Mesendoderm (in vitro differentiated cells): ENCODE measurements at regions not wholly inside any gene's neighbourhood (a gene's known extent, or its start where the extent isn't known, plus 50 kb on each side); places are given as distances from the start of the nearest gene placed in this dataset.

ENCODE experiments used
- DNase-seq: peaks from one replicate; pipeline ENCODE4 v3.0.0; 2013
- H2AK5ac ChIP-seq: 2 replicates; pipeline ENCODE4 v1.6.1; 2013; ENCODE audit warnings: low read length, inconsistent platforms
- H2BK120ac ChIP-seq: 2 replicates; pipeline ENCODE4 v1.6.1; 2013; ENCODE audit warnings: low read depth, mild to moderate bottlenecking, low read length, moderate library complexity, mixed read lengths
- H2BK15ac ChIP-seq: replicated peaks from 2 replicates; pipeline ENCODE4 v1.6.1; 2013; ENCODE audit warnings: low read depth, mild to moderate bottlenecking, moderate library complexity
- H2BK5ac ChIP-seq: 2 replicates; pipeline ENCODE4 v1.6.1; 2013; ENCODE audit warnings: low read length, inconsistent platforms
- H3K18ac ChIP-seq: 2 replicates; pipeline ENCODE4 v1.6.1; 2013; ENCODE audit warnings: mild to moderate bottlenecking, low read length, mixed read lengths
- H3K23ac ChIP-seq: one replicate; pipeline ENCODE4 v1.6.1; 2013; ENCODE audit warnings: low read length
- H3K27ac ChIP-seq: 2 replicates; pipeline ENCODE4 v1.5.1; 2013; ENCODE audit warnings: low read depth, mild to moderate bottlenecking, inconsistent platforms, low read length, moderate library complexity
- H3K27me3 ChIP-seq: 2 replicates; pipeline ENCODE4 v1.6.1; 2013; ENCODE audit warnings: low read length, control low read depth, mild to moderate bottlenecking, inconsistent platforms; ENCODE audit not compliant: insufficient read depth, poor library complexity
- H3K36me3 ChIP-seq: 2 replicates; pipeline ENCODE4 v1.6.1; 2013; ENCODE audit warnings: low read length, inconsistent platforms; ENCODE audit not compliant: control insufficient read depth, insufficient read depth
- H3K4ac ChIP-seq: one replicate; pipeline ENCODE4 v1.6.1; 2013; ENCODE audit warnings: low read depth, mild to moderate bottlenecking, low read length, moderate library complexity
- H3K4me1 ChIP-seq: 2 replicates; pipeline ENCODE4 v1.6.1; 2013; ENCODE audit warnings: low read depth, low read length, inconsistent platforms; ENCODE audit not compliant: control insufficient read depth
- H3K4me2 ChIP-seq: 2 replicates; pipeline ENCODE4 v1.6.1; 2013; ENCODE audit warnings: low read length
- H3K4me3 ChIP-seq: 2 replicates; pipeline ENCODE4 v1.5.1; 2013; ENCODE audit warnings: mild to moderate bottlenecking, low read length
- H3K56ac ChIP-seq: one replicate; pipeline ENCODE4 v1.6.1; 2013; ENCODE audit warnings: low read length
- H3K79me1 ChIP-seq: 2 replicates; pipeline ENCODE4 v1.6.1; 2013; ENCODE audit warnings: low read length, inconsistent platforms
- H3K79me2 ChIP-seq: 2 replicates; pipeline ENCODE4 v1.6.1; 2013; ENCODE audit warnings: mild to moderate bottlenecking, low read length; ENCODE audit not compliant: control insufficient read depth, insufficient read depth
- H3K9ac ChIP-seq: 2 replicates; pipeline ENCODE4 v1.6.1; 2013; ENCODE audit warnings: low read length, inconsistent platforms
- H4K5ac ChIP-seq: one replicate; pipeline ENCODE4 v1.6.1; 2013; ENCODE audit warnings: low read length
- H4K8ac ChIP-seq: one replicate; pipeline ENCODE4 v1.6.1; 2013; ENCODE audit warnings: low read depth, mild to moderate bottlenecking, control low read depth, low read length, moderate library complexity
- WGBS: extraction: QIAGEN DNeasy Blood & Tissue Kit; methylation state at CpG from one replicate; pipeline ENCODE4 v1.1.7; 2013; ENCODE audit warnings: low lambda C conversion rate, missing lambda C conversion rate; ENCODE audit not compliant: insufficient coverage; ENCODE audit errors: extremely low coverage; 5-methylcytosine and 5-hydroxymethylcytosine counted together

DNA sequence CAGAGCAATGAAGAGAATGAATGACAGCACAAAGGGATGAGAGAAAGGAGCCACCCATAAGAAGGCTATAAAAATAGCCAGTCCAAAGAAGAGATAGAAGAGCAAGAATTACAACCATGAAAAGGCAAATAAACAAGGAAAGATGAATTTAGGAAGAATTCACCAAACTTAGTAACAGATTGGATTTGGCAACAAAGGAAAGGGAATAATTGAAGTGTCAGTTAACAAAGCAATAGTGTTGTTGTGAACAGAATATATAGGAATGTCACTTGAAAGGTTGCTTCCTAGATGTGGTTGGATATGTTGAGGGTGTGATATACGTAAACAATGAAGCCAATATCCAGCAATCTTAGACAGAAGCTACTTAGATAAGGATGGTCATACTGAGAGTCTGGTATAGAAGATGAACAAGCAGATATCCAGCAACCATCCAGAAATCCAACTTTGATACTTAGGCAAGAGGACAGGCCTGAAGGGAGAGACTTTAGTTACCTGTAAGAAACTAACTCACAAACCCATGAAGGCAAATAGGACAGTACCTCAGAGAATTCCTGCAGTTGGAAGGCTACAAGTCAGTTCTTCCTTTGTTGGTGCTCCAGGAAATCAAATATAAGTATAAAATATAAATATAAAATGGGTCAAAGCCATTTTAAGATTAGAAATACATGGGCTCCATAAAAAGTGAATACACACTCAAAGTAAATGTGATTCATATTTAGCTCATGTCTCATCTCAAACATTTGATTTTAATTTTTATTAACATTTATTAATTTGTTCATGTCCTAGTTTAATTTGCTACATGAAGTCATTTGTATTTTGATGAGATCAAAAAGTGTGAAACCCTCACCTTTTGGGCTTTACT lies 106.5 kb downstream of the HFE start:
- no peak overlapping the region for H3K56ac ChIP-seq
- no peak overlapping the region for H2BK15ac ChIP-seq
- no peaks in the 10 kb centered on the region for H3K79me1 ChIP-seq
- H2BK120ac ChIP-seq = no peak overlapping the region
- no peak overlapping the region for H4K5ac ChIP-seq
- H3K9ac ChIP-seq = no peak overlapping the region
- H3K27me3 ChIP-seq = no peaks in the 10 kb centered on the region
- no CpG with 5 or more reads among the region's 1 CpG for WGBS
- no peak overlapping the region for H3K4ac ChIP-seq
- H3K79me2 ChIP-seq = peaks cover 3% of the 10 kb centered on the region
- no peak overlapping the region for H3K4me3 ChIP-seq
- H2AK5ac ChIP-seq = no peak overlapping the region
- no peak overlapping the region for H3K4me2 ChIP-seq
- H4K8ac ChIP-seq = no peak overlapping the region
- H3K18ac ChIP-seq = no peak overlapping the region
- no peak overlapping the region for H3K27ac ChIP-seq
- H3K23ac ChIP-seq = no peak overlapping the region
- H3K4me1 ChIP-seq = no peaks in the 10 kb centered on the region
- H2BK5ac ChIP-seq = peak overlapping the region; percentile 28
- H3K36me3 ChIP-seq = no peaks in the 10 kb centered on the region
- DNase-seq = no peak

DNA sequence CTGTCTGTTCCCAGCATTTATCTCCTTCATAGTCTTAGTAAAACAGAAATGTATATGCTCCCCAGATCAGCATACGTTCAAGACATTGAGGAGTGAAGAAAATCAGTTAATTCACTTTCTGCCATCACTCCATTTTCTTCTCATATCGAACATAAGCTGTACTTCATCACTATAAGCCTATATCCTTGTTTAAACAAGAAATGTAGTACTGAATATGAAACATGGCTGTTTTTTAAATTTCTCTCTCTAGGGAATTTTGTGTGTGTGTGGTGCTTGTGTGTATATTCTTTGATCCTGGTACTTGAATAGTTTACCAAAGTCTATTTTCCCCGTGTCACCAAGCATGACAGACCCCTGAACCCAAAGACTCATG lies 107.1 kb downstream of the HFE start:
- H2BK15ac ChIP-seq = no peak overlapping the region
- H4K5ac ChIP-seq = no peak overlapping the region
- H3K27me3 ChIP-seq = no peaks in the 10 kb centered on the region
- no peak overlapping the region for H3K4ac ChIP-seq
- no peak overlapping the region for H3K56ac ChIP-seq
- H3K27ac ChIP-seq = no peak overlapping the region
- no peaks in the 10 kb centered on the region for H3K36me3 ChIP-seq
- no peak overlapping the region for H3K18ac ChIP-seq
- no peaks in the 10 kb centered on the region for H3K79me1 ChIP-seq
- no peak overlapping the region for H3K9ac ChIP-seq
- H2AK5ac ChIP-seq = no peak overlapping the region
- no peak overlapping the region for H2BK5ac ChIP-seq
- WGBS = no CpG with 5 or more reads among the region's 3 CpGs
- H2BK120ac ChIP-seq = no peak overlapping the region
- H4K8ac ChIP-seq = no peak overlapping the region
- no peak overlapping the region for H3K23ac ChIP-seq
- DNase-seq = no peak
- no peak overlapping the region for H3K4me3 ChIP-seq
- no peak overlapping the region for H3K4me2 ChIP-seq
- H3K4me1 ChIP-seq = no peaks in the 10 kb centered on the region
- peaks cover 3% of the 10 kb centered on the region for H3K79me2 ChIP-seq

DNA sequence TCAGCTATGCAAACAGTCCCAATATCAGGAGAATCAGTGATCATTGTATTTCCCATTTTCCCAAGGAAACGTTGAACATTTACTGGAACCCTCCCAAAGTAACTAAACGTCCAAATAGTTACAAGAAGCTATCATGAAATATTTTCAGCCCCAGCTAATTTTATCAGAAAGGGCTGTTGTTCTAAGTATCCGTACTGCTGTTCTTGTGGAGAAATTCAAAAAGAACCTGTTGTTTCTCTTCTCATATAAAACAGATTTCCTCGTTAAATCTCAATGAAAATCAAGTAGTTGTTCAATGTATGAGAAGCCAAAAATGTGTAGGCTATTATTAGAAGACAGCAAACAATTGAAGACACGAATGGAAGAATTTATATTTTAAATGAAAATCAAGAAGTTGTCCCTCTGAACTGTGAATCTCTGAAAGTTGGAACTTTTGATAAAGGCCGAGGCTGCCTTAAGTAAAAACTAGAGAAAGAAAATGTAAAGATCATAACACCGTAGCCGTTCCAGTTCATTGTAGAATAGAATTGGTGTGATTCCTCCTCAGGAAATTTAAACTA lies 107.7 kb downstream of the HFE start:
- Histone ChIP-seq H2BK5ac (no peak overlapping the region), H3K27me3 (no peaks in the 10 kb centered on the region), H4K8ac (no peak overlapping the region), H3K18ac (no peak overlapping the region), H3K4me3 (no peak overlapping the region), H4K5ac (no peak overlapping the region), H2AK5ac (no peak overlapping the region), H3K23ac (no peak overlapping the region), H2BK15ac (no peak overlapping the region), H3K4me2 (no peak overlapping the region), H3K4me1 (no peaks in the 10 kb centered on the region), H3K56ac (peak overlapping the region; percentile 26), H3K36me3 (no peaks in the 10 kb centered on the region), H3K79me2 (peaks cover 3% of the 10 kb centered on the region), H2BK120ac (no peak overlapping the region), H3K27ac (no peak overlapping the region), H3K4ac (no peak overlapping the region), H3K79me1 (no peaks in the 10 kb centered on the region), H3K9ac (peak overlapping the region; percentile 90)
- no CpG with 5 or more reads among the region's 8 CpGs for WGBS
- DNase-seq = no peak

DNA sequence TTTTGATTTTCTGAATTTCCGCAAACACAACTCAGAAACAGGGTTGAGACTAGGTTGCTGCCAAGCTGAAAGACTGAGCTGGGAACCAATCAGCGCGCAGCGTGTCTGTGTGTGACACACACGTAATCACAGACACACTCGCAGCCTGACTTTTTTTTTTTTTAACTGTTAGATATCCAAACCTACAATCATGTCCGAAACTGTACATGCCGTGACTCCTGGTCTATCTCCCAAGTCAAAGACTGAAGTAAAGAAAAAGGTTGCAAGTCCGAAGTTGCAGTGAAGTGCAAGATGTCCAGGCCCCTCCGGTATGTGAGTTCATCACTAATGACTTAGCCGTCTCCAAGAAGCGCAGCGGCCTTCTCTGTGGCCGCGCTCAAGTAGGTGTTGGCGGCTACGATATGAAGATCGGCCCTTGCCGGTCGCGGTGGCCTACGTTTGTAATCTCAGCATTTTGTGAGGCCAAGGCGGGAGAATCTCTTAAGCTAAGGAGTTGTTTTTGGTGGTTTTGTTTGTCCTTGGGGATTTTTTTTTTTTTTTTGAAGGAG lies 108.2 kb downstream of the HFE start:
- peak overlapping the region; percentile 92 for H3K56ac ChIP-seq
- H3K36me3 ChIP-seq = no peaks in the 10 kb centered on the region
- peak overlapping the region; percentile 61 for H3K4me3 ChIP-seq
- H3K79me2 ChIP-seq = peaks cover 3% of the 10 kb centered on the region
- H3K79me1 ChIP-seq = no peaks in the 10 kb centered on the region
- no peak overlapping the region for H3K23ac ChIP-seq
- H3K27ac ChIP-seq = peak overlapping the region; percentile 66
- whole genome bisulfite sequencing = no CpG with 5 or more reads among the region's 23 CpGs
- peak overlapping the region; percentile 69 for H3K4me2 ChIP-seq
- peak overlapping the region; percentile 65 for H2BK5ac ChIP-seq
- H2BK15ac ChIP-seq = no peak overlapping the region
- H4K5ac ChIP-seq = no peak overlapping the region
- H2AK5ac ChIP-seq = no peak overlapping the region
- H3K18ac ChIP-seq = peak overlapping the region; percentile 23
- H3K9ac ChIP-seq = peak overlapping the region; percentile 90
- H3K4me1 ChIP-seq = no peaks in the 10 kb centered on the region
- no peak overlapping the region for H4K8ac ChIP-seq
- H3K4ac ChIP-seq = no peak overlapping the region
- no peak overlapping the region for H2BK120ac ChIP-seq
- H3K27me3 ChIP-seq = no peaks in the 10 kb centered on the region
- DNase-seq = peak; percentile 88

DNA sequence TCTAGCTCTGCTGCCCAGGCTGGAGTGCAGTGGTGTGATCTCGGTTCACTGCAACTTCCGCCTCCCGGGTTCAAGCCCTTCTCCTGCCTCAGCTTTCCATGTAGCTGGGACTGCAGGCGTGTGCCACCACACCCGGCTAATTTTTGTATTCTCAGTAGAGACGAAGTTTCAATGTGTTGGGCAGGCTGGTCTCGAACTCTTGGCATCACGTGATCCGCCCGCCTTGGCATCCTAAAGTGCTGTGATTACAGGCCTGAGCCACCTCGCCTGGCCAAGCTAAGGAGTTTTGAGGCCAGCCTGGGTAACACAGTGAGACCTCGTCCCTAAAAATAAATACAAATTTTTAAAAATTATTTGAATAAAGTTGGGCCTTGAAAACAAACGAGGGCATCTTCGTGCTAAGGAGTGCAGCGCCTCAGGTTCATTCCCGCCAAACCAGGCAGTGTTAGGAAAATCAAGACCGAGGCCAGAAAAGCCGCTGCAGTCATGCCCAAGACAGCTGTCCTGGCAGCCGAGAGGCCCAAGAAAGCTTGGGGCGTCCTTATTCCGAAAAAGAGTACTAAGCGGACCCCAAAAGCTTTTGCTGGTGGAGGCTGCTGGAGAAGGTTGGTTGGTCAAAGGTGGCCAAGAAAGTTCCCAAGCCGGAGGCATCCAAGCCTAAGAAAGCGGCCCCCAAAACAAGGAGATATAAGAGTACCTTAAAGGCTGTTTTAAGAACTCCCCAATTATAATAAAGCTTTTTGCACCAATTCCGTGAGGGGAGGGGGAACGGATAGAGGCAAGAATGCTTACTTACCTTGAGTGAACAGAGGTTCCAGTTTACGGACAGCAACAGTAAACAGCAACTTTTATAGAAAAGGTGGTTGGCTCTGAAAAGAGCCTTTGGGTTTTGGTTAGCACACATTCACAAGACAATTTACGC lies 109.0 kb downstream of the HFE start:
- Histone ChIP-seq H2BK15ac (no peak overlapping the region), H3K4me1 (no peaks in the 10 kb centered on the region), H3K9ac (peak overlapping the region; percentile 90), H4K5ac (no peak overlapping the region), H3K4me2 (peak overlapping the region; percentile 66), H4K8ac (no peak overlapping the region), H3K27ac (peak overlapping the region; percentile 78), H3K79me2 (peaks cover 3% of the 10 kb centered on the region), H3K56ac (peak overlapping the region; percentile 92), H3K27me3 (no peaks in the 10 kb centered on the region), H2BK5ac (peak overlapping the region; percentile 10), H3K18ac (peak overlapping the region; percentile 23), H3K79me1 (no peaks in the 10 kb centered on the region), H3K23ac (peak overlapping the region; percentile 67), H3K36me3 (no peaks in the 10 kb centered on the region), H2AK5ac (no peak overlapping the region), H3K4ac (peak overlapping the region; percentile 82), H3K4me3 (peak overlapping the region; percentile 71), H2BK120ac (no peak overlapping the region)
- no peak for DNase-seq
- WGBS = no CpG with 5 or more reads among the region's 28 CpGs
